ENCODE measurements at regions not wholly inside any gene's neighbourhood (a gene's known extent, or its start where the extent isn't known, plus 50 kb on each side); places are given as distances from the start of the nearest gene placed in this dataset.
"Not testable (repeated sequence)": the region's sequence is repeated elsewhere in the genome, so short reads cannot be mapped to it uniquely, and the experiment has no call there.

DNA sequence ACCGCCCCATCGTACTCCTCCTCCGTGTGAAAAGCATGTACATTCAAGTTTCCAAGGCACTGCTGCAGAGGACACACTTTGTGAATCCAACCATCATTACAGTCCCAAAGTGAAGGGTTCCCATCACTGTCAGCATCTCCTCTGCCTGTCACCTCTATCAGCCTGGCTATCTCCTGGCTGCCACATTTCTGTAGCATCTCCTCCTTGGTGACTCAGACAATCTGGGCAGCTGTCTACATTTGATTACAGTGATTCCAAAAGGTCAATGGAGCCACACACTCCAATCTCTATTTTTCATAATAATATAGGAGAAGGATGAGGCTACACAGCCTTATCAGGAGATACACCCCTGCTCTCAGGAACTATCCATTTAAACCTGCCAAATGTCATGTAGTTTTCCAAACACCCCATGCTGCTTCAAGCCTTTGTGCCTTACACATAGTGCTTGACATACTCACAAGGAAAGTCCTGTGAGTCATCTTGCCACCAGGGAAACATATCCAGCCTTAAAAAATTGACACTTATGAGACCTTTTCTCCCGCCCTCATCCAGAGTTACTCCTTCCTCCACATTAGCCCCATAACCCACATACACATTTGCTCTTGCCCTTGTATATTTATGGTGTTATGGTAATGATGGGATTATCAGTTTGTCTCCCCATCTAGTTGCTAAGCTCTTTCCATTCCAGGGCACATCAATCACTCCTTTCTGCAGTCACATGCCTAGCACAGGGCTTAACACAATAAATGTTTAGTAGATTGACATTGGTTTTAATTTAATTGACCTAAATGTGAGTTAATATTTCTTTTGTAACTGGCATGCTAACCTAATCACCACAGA, 250.1 kb upstream of the CDH5 start:
- DNase-seq (ENCODE audit: low read depth in 2 of 3, low spot score in 1 of 3) = no peak

GRCh38 chr16:66115373-66115772, 251.1 kb upstream of the CDH5 start:
- DNase-seq (ENCODE audit: low read depth in 2 of 3, low spot score in 1 of 3) = no peak

DNA sequence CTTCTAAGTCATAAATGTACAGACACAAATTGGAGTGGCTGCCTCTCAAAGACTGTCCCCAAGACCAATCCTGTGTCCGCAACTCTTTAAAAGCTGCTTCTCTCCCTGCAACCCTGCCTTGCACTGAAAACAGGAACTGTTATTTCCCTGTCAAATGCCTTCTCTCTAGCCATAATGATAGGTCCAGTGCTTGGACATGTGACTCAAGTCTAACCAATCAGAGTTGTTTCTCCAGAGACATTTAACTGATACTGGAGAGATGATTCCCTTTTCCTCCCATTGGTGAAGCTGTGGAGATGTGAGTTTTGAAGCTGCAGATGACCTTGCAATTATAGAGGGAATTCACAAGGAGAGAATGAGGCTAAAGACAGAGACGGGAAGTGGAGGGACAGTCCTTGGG, 253.3 kb upstream of the CDH5 start:
- DNase-seq (ENCODE audit: low read depth in 2 of 3, low spot score in 1 of 3) = no peak

DNA sequence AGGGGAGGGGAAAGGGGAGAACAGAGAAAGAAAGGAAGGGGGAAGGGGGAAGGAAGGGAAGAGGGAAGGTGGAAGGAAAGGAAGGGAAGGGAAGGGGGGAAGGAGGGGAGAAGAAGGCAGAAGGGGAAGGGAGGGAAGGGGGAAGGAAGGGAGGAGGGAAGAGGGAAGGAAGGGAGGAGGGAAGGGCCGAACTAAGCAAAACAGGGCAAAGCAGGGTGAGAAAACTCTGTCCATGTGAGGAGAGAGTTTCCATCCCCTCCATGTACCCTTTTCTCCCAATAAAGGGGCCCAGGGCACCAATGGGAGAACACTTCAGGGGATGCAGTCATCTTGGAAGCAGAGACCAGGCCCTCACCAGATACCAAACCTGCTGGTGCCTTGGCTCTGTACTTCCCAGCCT, 256.8 kb upstream of the CDH5 start:
- DNase-seq (ENCODE audit: low read depth in 2 of 3, low spot score in 1 of 3) = no peak

GRCh38 chr16:66107661-66108060, 258.8 kb upstream of the CDH5 start:
- DNase-seq (ENCODE audit: low read depth in 2 of 3, low spot score in 1 of 3) = no peak

GRCh38 chr16:66103211-66103610, 263.3 kb upstream of the CDH5 start:
- DNase-seq (ENCODE audit: low read depth in 2 of 3, low spot score in 1 of 3) = no peak

- DNase-seq (ENCODE audit: low read depth in 2 of 3, low spot score in 1 of 3) = no peak
These were observed 267.2 kb upstream of the CDH5 start for GRCh38 chr16:66099306-66099705.

DNA sequence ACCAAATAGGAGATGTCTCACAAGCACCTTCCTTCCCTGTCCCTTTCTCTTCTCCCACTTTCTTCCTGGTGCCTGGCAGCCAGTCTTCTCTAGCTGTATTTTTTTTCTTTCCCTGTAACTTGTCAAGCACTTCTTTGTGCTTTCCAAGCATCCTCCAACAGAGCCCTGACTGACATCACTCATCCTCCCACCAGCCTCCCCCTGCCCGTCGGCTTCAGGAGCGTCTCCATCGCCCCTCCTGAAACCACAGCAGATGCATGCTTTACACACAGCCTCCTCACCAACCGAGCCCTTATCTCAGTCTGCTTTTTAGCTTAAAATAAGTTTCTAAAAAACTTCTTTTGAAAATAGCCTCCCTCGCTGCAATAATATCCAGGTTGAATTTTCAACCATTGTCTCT, 268.7 kb upstream of the CDH5 start:
- DNase-seq (ENCODE audit: low read depth in 2 of 3, low spot score in 1 of 3) = no peak

DNA sequence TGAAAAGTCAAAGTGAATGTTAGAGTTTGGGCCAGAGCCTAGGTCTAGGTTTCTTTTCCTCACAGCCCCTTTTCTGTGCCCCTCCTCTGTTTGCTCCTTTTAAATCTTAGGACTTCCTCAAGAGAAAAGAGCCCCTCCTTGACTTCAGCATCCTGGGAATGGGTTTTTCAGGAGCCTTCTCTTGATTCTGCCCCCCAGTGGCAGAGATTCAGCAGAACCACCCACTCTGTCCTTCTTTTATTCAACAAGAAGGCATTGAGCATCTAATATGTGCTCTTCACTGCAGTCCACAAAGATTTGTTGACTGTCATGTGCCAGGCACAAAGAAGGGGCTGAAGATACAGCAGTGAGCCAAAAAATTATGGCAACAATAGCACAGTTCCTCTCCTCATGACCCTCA, 270.8 kb upstream of the CDH5 start:
- DNase-seq (ENCODE audit: low read depth in 2 of 3, low spot score in 1 of 3) = no peak

DNA sequence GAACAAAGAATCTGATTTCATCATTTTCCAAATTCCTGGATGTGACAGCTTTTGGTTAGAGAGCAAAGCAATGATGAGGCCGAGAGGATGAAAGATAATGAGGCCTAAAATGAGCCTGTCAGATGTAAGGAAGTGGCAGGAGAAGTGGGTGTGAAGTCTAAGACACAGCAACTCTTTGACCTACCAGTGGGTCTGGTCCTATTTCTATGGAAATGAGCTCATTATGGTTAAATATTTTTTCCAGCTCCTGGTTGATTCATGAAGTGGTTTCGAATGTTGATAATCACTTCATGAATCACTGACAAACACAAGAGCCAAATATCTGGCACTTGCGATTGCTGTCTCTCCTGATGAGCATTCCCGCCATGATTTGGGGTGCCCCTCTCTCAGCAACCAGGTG, 273.3 kb upstream of the CDH5 start:
- no peak for DNase-seq (ENCODE audit: low read depth in 2 of 3, low spot score in 1 of 3)

DNA sequence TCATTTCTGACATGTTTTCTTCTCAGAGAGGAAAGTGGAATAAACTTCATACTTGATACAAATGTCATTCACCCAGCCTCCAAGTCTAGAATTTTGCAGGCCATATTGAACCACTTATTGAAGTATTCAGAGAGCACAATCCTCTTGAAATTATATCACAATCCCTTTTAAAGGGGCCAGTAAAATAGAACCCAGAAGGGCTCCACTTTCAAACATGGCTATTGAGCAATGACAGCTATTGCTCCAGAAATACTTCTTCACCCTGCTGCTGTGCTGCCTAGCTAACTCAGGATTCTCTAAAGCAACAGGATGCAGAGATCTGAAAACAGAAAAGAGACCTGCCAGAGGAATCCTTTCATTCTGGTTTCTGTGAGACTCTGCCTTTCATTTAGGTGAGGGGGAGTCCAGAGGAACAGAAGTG, 275.0 kb upstream of the CDH5 start:
- DNase-seq (ENCODE audit: low read depth in 2 of 3, low spot score in 1 of 3) = no peak

DNA sequence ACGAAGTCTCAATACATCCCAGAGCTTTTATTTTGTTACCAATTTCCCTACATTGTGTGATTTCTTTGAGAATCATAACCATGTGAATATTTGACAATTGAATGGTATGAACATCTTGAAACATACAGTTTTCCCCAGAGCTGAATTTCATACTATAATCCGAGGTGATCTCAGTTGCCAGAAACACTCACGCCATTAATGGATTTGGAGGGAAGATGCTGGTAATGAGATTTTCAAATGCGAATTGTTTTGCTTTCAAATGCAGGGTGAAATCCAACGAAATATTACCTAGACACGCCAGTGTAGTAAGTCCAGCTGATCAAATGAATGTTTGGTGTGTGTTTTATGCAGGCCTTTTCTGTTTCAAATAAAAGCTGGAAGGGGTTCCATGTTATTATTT, 277.8 kb upstream of the CDH5 start:
- DNase-seq (ENCODE audit: low read depth in 2 of 3, low spot score in 1 of 3) = no peak

- DNase-seq (ENCODE audit: low read depth in 2 of 3, low spot score in 1 of 3) = no peak
These were observed 279.2 kb upstream of the CDH5 start for GRCh38 chr16:66087308-66087707.

- no peak for DNase-seq (ENCODE audit: low read depth in 2 of 3, low spot score in 1 of 3)
These were observed 280.8 kb upstream of the CDH5 start for GRCh38 chr16:66085651-66086050.

DNA sequence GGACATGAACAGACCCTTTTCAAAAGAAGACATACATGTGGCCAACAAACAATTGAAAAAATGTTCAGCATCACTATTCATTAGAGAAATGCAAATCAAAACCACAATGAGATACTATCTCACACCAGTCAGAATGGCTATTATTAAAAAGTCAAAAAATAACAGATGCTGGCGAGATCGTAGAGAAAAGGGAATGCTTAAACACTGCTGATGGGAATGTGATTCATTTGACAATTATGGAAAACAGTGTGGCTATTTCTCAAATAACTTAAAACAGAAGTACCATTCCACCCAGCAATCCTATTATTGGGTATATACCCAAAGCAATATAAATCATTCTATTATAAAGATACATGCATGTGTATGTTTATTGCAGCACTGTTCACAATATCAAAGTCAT, 281.8 kb upstream of the CDH5 start:
- DNase-seq (ENCODE audit: low read depth in 2 of 3, low spot score in 1 of 3) = not testable (repeated sequence)

GRCh38 chr16:66084306-66084705, 282.2 kb upstream of the CDH5 start:
- DNase-seq (ENCODE audit: low read depth in 2 of 3, low spot score in 1 of 3) = no peak

GRCh38 chr16:66083171-66083570, 283.3 kb upstream of the CDH5 start:
- DNase-seq (ENCODE audit: low read depth in 2 of 3, low spot score in 1 of 3) = no peak

GRCh38 chr16:66082424-66082823, 284.1 kb upstream of the CDH5 start:
- no peak for DNase-seq (ENCODE audit: low read depth in 2 of 3, low spot score in 1 of 3)

DNA sequence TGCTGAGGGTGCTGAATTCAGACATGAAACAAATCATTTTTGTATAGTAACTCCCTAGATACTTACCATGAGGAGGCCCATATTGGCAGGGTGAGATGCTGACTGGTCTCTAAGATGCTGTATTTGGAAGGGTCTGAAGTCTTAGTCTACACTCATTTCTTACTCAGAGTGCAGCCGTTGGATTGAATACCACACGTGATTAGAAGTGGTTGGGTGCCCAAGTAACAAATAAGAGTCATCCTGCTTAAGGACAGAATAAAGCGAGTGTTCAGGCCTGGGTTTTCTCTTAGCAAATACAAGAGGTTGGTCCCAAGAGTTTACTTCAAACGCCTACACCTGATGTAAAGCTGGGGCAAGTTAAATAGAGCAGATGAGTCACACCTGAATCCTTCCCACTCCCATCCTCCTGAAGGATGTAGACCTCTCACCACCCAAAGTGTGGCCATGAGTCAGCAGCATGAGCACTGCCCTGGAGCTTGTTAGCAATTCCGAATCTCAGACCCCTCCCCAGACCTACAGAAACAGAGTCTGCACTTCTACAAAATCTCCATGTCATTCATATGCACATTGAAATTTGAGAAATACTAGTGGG, 284.6 kb upstream of the CDH5 start:
- DNase-seq (ENCODE audit: low read depth in 2 of 3, low spot score in 1 of 3) = no peak

GRCh38 chr16:66079671-66080334, 286.7 kb upstream of the CDH5 start:
- no peak for DNase-seq (ENCODE audit: low read depth in 2 of 3, low spot score in 1 of 3)

- no peak for DNase-seq (ENCODE audit: low read depth in 2 of 3, low spot score in 1 of 3)
These were observed 296.2 kb upstream of the CDH5 start for GRCh38 chr16:66070140-66070917.

GRCh38 chr16:66069587-66069986, 296.9 kb upstream of the CDH5 start:
- no peak for DNase-seq (ENCODE audit: low read depth in 2 of 3, low spot score in 1 of 3)
